ENCODE measurements at regions not wholly inside any gene's neighbourhood (a gene's known extent, or its start where the extent isn't known, plus 50 kb on each side); places are given as distances from the start of the nearest gene placed in this dataset.

DNA sequence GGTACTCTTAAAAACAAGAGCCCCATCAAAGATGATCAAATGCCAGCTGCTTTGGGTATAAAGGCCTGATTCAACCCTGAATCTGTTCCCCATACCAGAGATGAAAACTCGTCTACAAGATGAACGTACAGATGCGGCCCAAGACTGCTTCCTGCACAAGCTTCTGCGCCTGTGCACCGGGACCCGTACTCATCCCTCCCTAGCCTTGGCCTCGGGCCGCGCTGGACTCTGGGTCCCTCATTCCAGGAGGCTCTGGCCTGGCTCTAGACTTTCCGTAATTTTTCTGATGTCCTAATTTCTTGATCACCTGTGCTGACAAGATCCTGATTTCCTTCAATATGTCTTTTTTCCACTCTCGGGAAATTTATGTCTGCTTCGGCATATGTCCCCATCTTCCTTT is 612.3 kb downstream of the BNC2 start:
- no peak for DNase-seq
- BruUV-seq (replicated peaks), result no TSS peak
- intact Hi-C loops (cut with micrococcal nuclease; ENCODE audit: unreplicated experiment), result no loop called here
- no peaks in the 10 kb centered on the region for H3K9me3 Mint-ChIP-seq (ENCODE audit: low read depth, unreplicated experiment)
- H3K27ac Mint-ChIP-seq (ENCODE audit: unreplicated experiment), result no peak overlapping the region
- H3K4me1 Mint-ChIP-seq (ENCODE audit: low read depth, unreplicated experiment), result no peaks in the 10 kb centered on the region
- H3K36me3 Mint-ChIP-seq (ENCODE audit: insufficient read depth, unreplicated experiment), result no peaks in the 10 kb centered on the region
- H3K4me3 Mint-ChIP-seq (ENCODE audit: low read depth, unreplicated experiment), result no peak overlapping the region
- H3K27me3 Mint-ChIP-seq (ENCODE audit: unreplicated experiment), result no peaks in the 10 kb centered on the region
- TF ChIP-seq, protein P1, sequence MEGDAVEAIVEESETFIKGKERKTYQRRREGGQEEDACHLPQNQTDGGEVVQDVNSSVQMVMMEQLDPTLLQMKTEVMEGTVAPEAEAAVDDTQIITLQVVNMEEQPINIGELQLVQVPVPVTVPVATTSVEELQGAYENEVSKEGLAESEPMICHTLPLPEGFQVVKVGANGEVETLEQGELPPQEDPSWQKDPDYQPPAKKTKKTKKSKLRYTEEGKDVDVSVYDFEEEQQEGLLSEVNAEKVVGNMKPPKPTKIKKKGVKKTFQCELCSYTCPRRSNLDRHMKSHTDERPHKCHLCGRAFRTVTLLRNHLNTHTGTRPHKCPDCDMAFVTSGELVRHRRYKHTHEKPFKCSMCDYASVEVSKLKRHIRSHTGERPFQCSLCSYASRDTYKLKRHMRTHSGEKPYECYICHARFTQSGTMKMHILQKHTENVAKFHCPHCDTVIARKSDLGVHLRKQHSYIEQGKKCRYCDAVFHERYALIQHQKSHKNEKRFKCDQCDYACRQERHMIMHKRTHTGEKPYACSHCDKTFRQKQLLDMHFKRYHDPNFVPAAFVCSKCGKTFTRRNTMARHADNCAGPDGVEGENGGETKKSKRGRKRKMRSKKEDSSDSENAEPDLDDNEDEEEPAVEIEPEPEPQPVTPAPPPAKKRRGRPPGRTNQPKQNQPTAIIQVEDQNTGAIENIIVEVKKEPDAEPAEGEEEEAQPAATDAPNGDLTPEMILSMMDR (IDR thresholded peaks at IDR 0.05; ENCODE audit: unreplicated experiment), result no peak
- CTCF ChIA-PET, result interaction anchor here (0.6 kb wide), 1 partner anchor 109 kb away, joined by 5 read pairs; no protein-coding TSS in a partner anchor

DNA sequence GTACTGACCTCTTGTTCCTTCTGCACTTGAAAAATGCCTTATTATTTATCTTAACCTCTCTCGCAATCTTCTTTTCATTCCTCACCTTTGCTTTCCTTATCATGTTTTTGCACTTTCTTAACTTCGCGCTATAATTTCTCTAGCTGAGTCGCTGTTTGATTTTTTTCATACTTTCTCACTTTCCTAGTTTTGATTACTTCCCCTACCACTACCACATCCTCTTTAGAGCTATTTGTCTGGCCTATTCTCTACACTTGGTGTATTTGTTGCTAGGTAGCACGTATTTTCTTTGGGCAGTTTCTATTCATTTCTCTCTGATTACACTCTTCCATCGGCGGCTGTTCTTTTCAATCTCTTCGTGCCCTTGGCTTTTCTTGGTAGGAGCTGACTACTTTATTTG is 611.8 kb downstream of the BNC2 start:
- TF ChIP-seq, protein P1 (IDR thresholded peaks at IDR 0.05; ENCODE audit: unreplicated experiment), result no peak
- Mint-ChIP-seq H3K4me1 (ENCODE audit: low read depth, unreplicated experiment) (no peaks in the 10 kb centered on the region), H3K4me3 (ENCODE audit: low read depth, unreplicated experiment) (no peak overlapping the region), H3K27me3 (ENCODE audit: unreplicated experiment) (no peaks in the 10 kb centered on the region), H3K9me3 (ENCODE audit: low read depth, unreplicated experiment) (no peaks in the 10 kb centered on the region), H3K27ac (ENCODE audit: unreplicated experiment) (no peak overlapping the region), H3K36me3 (ENCODE audit: insufficient read depth, unreplicated experiment) (no peaks in the 10 kb centered on the region)
- no peak for DNase-seq
- CTCF ChIA-PET, result interaction anchor here (0.6 kb wide), 2 partner anchors 92 to 109 kb away, joined by 5 to 6 read pairs; no protein-coding TSS in a partner anchor
- no TSS peak for BruUV-seq (replicated peaks)
- intact Hi-C loops (cut with micrococcal nuclease; ENCODE audit: unreplicated experiment), result no loop called here

DNA sequence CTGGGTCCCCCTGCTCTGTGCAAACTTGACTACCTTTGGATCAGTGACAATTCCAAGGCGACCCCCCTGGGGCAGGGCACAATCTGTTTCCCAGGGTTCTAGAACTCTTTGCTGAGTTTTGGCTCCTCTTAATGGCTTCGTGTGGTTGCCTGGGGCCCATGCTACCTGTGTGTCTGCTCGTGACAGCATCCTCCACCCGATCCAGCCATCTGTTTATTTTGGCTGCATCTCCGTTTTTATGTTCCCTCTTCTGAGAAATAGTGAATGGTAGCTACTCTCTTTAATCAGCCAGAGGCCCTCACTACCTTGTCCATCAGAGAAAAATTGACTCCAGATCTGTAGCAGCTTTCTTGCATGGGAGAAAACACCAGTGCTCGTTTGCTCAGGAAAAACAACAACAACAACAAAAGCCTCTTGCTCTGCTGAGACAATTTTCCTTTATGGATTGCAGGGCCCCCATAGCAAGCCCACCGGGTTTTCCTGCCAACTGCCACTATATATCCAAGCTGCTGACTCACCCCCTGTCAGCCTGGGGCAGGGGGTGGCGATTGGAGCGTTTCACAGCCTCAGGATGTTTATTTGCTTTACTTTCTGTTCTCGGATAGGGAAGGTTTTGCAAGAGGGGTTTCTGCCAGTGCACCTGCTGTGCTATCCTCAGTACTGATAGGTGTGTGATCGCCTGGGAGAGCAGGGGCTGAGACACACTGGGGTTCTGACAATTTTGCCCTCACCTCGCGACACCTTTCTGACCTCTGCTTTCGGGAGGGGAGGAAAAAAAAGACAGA is 607.8 kb downstream of the BNC2 start:
- TF ChIP-seq, protein P1 (IDR thresholded peaks at IDR 0.05; ENCODE audit: unreplicated experiment), result no peak
- Mint-ChIP-seq H3K4me1 (ENCODE audit: low read depth, unreplicated experiment) (no peaks in the 10 kb centered on the region), H3K4me3 (ENCODE audit: low read depth, unreplicated experiment) (no peak overlapping the region), H3K36me3 (ENCODE audit: insufficient read depth, unreplicated experiment) (no peaks in the 10 kb centered on the region), H3K27me3 (ENCODE audit: unreplicated experiment) (no peaks in the 10 kb centered on the region), H3K9me3 (ENCODE audit: low read depth, unreplicated experiment) (no peaks in the 10 kb centered on the region), H3K27ac (ENCODE audit: unreplicated experiment) (no peak overlapping the region)
- no TSS peak for BruUV-seq (replicated peaks)
- CTCF ChIA-PET, result no interaction called here
- DNase-seq, result no peak
- intact Hi-C loops (cut with micrococcal nuclease; ENCODE audit: unreplicated experiment), result no loop called here

DNA sequence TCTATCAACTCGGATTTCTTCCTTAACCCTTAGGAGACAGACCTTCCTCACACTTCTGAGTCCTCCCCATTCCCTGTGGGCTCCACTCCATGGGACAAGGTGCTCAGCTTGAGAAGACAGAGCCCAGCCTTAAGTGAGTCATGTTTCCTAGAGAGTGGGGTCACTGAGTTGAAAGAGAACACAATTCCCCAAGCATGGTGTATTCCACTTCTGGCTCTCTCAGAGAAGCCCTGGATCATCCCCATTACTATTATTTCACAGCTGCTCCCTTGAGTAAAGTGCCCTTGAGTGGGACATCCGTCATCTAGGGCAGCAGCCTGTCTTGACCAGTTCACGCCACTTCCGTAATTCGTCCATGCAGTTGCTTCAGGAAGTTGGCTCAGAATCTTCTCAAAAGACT is 604.8 kb downstream of the BNC2 start:
- no peaks in the 10 kb centered on the region for H3K36me3 Mint-ChIP-seq (ENCODE audit: insufficient read depth, unreplicated experiment)
- TF ChIP-seq, protein P1 (IDR thresholded peaks at IDR 0.05; ENCODE audit: unreplicated experiment), result no peak
- H3K4me3 Mint-ChIP-seq (ENCODE audit: low read depth, unreplicated experiment), result no peak overlapping the region
- H3K4me1 Mint-ChIP-seq (ENCODE audit: low read depth, unreplicated experiment), result no peaks in the 10 kb centered on the region
- DNase-seq, result no peak
- CTCF ChIA-PET, result no interaction called here
- no peaks in the 10 kb centered on the region for H3K27me3 Mint-ChIP-seq (ENCODE audit: unreplicated experiment)
- H3K27ac Mint-ChIP-seq (ENCODE audit: unreplicated experiment), result no peak overlapping the region
- no TSS peak for BruUV-seq (replicated peaks)
- H3K9me3 Mint-ChIP-seq (ENCODE audit: low read depth, unreplicated experiment), result no peaks in the 10 kb centered on the region
- intact Hi-C loops (cut with micrococcal nuclease; ENCODE audit: unreplicated experiment), result no loop called here
